Epidermal melanocyte (primary cell): ENCODE measurements at regions not wholly inside any gene's neighbourhood (a gene's known extent, or its start where the extent isn't known, plus 50 kb on each side); places are given as distances from the start of the nearest gene placed in this dataset.

Source experiments
- DNase-seq: peaks from one replicate; pipeline ENCODE4 v3.0.0; 2011; ENCODE audit warnings: low spot score; ENCODE audit not compliant: insufficient read length

DNA sequence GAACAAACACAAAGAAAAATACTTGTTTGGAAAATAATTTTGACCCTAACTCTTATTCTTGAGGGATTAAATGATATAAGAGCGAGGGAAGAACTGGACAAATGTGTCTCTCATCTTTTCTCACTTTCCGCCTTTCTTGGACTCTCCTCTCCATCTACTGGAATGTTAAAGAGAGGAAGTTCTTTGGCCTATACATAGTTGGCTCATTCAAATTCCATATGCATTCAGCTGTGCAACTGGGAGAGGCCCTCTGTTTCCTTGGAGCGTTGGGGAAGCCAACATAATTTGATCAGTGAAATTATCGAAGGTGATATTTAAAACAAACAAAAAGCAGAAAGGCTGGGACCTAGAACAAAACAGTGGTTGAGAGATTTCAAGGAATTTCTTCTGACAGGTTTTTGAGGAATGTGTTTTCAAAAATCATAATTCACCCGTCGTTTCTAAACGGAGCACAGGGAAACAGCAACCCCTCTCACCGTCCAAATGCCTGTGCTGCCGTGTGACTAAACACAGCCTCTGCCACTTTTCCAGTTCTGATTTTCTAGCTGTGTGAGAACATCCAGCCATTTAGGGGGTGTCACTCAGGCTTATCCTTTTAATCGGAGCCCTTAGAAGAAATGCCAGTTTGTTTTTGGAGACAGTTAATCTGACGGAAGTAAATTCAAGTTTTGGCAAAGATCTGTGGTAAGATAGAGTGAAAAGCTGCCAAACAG, 489.9 kb downstream of the SOX2 start:
- no peak for DNase-seq

DNA sequence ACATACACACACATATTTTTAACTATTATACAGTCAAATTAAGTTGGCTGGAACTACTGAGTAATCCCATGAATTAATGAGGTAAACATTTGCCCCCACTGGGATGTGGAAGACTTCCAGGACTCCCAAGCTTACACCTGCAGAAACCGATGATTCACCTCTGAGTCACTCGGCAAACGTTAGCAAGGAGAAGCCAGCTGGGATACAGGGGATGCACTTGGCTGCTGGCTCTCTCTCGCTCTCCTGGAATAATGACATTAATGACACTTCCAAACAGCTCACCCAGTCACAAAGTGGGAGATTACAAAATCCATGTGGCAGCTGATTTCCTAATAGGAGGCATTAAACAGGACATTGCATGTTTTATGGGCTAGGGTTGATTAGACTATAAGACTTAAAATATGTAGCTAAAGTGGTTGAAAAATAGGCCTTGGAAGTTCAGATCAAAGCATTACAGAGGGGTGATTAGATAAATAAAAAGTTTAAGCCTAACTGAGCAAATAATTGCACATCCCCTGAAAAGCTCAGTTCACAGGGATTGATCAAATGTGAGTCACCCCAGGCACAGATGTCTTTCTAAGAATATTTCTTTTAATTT, 500.9 kb downstream of the SOX2 start:
- peak; percentile 21 for DNase-seq

DNA sequence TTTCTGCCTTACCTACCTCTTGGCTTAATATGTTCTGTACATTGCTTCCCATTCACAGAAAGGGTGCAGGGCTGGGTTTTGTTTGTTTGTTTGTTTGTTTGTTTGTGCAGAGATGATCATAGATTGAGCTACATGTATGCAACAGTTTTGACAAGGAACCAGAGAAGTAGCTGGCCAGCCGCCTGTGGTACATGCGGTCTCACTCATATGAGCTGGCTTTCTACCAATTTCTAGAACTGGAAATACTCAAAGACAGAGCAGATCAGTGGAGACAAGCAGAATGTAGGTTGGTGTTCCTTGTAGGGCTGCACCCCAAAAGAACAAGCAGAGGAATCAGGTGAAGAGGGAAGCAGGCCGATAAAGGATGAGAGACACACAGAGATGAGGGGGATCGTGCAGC, 502.7 kb downstream of the SOX2 start:
- DNase-seq, result no peak

DNA sequence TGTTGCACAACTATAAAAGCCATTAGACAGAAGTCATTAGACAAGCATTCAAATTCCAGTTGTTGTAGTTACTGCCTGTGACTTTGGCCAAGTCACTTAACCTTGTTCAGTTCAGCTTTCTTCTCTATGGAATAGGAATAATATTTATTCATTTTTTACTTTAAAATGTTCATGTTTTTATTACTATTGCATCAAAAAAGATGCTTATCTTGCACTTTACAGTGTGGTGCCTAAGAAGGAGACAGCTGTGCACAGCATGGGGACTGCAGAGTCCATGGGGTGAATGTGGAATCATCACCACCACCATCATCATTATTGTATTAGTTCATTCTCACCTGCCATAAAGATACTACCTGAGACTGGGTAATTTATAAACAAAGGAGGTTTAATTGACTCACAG, 504.2 kb downstream of the SOX2 start:
- DNase-seq, result no peak

DNA sequence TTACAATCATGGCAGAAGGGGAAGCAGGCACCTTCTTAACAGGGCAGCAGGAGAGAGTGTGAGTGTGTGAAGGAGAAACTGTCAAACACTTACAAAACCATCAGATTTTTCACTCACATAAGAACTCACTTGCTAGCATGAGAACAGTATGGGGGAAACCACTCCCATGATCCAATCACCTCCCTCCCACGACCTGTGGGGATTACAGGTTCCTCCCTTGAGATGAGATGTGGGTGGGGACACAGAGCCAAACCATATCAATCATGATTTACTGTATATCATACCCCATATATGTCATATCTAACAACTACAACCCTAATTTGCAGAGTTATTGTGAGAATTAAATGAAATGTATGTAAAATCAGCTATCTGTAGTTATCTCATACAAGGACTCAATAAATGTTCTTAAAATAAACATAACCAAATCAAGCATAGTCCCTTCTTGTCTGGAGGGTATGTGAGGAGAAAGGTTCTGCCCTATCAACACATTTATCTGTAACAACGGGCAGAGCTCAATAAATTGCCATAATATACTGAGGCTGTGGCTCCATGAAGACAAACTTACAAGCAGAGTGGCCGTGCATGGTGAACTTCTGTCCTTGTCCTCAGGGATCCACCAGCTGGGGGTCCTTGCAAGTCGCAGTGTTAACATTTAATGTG, 504.7 kb downstream of the SOX2 start:
- DNase-seq, result no peak

DNA sequence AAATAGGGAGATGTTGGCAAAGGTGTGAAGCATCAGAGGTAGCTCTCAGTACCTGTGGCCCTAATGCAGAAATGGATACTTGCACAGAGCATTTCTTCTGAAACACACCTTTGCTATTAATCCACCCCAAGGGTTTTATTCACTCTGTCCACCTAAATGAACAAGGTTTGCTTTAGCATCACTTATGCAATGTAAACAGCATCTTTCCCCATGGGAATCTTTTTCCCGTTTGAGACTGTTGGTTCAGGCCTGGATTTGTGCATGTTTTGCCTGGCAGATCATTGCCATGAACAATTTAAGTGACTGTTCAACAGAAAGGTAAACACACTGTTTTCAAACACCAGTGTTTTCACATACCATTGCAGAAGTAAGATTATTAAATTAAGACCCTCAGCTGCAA, 508.3 kb downstream of the SOX2 start:
- DNase-seq, result no peak

DNA sequence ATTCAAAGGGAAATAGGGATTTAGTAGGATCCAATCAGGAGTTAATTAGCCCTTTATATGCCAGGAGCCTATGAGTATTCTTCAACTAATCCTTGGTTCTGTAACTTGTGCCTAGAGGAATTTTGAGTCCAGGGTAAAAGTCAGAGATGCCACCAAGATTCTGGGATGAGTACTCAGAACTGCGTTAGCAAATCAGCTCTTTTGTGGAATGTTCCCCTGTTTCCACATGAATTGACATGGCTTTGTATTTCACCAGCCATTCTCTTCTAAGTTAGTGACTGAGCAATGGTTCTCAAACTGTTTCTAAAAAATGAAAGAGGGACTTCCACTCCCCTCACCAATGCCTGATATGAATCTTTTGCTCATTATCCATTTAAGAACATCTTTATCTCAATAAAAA, 508.7 kb downstream of the SOX2 start:
- DNase-seq, result no peak

DNA sequence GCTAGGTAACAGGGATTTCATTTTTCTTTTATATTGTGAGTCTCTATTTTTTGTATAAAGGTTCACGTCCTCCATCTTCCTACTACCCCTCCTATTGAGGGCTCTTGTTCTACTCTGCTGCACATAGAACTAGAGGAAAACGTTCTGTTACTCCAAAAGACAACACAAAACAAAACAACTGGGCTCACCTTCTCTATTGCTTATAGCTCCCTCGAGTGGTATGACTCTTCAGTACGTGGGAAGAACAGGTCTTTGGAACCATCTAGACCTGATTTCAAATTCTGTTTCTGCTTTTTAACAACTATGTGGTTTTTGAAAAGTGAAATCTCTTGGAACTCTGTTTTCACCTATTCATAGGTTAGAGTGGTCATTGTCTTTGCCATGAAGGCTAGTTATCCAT, 515.3 kb downstream of the SOX2 start:
- DNase-seq, result no peak

DNA sequence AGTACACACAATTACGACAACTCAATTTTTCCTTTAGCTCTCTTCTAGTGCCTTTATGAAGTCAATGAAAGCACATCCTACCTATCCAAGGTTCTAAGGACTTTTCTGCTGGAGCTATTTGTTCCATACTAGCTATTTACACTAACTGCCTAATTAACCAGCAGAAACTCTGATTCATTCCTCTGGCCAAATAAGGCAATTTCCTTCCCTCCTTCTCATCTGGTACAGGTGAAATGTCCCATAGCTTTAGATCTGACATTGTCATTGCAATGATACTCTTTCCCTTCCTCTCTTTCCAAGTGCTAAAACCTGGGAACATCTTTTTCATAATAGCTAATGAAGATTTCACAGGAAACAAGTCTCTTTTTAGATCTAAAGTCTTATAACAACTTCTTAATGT, 521.7 kb downstream of the SOX2 start:
- DNase-seq, result no peak

DNA sequence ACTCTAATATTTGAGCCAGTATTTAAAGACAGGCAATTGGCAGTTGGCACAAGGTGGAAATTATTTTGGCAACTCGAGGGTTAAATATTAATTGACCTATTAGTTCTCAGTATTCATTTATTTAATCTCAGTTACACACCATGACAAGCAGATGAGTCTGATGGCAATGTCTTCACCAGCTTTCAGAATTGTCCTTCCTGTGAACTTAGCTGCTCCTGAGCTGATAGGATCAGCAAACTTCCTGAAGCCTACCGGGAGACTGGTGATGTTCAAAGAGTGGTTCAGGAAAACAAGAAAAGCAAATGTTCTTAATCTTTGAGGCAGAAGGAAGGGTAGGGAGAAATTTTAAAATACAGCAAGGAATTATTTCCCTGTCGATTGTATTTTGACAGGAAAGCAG, 522.2 kb downstream of the SOX2 start:
- DNase-seq, result no peak

DNA sequence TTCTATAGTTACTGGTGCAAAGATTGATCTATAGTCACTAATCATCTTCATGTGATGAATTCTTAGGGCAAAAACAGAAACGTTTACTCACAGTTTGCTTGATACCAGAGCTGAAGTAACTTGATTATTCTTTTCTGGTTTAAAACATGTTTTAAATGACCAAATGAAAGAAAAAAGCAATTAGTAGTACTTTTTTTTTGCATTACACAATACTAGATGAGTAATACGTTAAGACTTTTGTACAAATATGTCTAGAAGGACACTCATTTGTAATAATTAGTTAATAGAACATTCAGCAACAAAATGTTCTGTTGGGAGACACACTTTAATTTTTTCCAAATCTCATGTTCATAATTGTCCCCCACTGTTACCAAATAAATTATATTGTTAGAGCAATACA, 523.2 kb downstream of the SOX2 start:
- no peak for DNase-seq

DNA sequence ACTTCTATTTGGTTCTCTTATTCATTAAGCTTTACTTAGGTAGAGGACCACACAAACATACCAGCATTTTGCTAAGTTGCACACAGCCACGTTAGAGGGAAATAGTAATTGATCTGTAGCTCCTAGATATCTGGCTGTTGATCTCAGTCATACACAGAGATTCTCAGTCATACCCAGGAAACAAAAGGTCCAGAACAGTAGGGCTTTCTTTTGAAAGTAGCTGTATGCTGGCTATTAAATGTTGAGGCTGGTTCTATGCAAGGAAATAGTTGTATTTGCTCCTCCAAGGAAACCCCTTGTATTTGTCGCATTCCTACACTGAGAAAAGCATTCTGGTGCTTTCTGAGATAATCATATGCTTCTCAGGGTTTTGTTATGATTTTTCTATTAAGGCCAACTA, 523.8 kb downstream of the SOX2 start:
- DNase-seq, result no peak

DNA sequence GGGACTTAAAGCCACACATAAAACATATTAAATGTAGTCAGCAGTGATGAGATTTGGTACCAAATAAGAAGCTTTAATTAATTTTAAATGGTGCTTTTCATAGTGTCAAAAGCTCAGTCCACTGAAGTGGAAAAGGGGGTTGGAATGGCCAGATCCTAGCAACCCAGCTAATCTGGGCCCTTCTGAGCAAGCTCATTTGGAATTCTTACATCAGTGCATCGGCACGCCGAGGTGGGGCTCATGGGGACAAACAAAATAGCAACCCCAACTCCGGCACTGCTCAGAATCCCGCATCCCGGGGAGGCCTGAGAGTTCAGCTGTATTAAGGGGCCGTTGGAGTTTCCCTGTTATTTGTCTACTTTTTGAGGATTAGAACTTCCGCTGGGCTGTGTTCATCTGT, 526.4 kb downstream of the SOX2 start:
- DNase-seq, result no peak

DNA sequence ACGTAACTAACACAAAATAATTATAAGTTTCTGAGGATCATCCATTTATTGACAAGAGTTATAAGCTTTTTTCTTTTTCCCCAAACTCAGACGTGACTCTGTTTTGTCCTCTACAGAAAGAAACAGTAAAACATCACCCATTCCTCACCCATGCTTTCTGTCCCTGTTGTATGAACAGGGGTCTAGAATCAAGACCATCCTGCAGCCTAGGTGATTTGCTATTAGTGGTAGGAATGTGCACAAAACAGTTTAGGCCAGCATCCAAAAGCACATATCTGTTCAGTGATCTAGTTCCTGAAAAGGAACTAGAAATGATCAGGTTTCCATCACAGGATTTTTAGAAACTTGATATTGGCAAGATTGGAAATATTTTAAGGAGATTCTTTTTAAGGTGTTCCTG, 527.6 kb downstream of the SOX2 start:
- no peak for DNase-seq

DNA sequence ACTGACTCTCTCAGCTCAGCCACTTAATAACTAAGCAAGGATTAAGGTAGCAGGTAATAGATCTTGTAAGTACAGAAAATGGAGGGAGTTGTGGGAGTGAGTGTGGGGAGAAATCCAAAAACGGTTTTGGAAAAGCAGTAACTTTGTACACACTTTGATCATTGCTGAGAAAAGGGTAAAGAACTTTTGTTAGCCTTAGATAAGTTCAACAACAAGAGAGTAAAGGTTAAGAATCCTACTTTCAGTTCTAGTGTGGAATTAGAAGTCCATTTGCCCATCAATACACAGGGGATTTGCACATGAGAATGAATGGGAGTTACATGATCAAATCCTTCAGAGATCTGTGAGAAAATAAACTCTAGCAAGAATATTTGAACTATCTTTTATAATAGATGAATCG, 528.7 kb downstream of the SOX2 start:
- no peak for DNase-seq

DNA sequence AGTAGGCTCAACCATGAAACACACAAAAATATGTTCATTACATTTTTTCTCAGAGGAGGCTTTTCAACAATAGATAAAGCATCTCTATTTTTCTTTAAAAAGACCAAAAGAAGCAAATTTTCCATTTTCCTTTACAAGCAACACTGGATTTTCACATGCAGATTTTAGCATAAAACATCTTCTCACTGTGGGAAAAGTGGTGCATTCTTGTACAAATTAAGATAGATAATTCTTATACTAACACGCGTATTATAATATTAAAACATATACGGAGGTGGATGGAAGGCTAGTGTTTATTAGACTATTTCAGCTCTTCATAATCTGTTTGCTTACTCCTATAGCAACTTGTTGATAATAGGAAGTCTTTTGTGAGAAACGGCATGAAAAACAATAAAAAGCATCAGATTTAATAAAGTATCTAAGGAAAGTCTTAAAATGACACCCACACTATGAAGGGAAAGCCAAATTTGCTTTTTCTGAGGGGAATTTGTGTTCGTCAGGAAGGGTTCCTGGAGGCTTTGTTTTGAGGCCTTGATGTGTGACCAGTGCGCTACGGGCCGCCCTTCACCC, 529.6 kb downstream of the SOX2 start:
- DNase-seq, result no peak

DNA sequence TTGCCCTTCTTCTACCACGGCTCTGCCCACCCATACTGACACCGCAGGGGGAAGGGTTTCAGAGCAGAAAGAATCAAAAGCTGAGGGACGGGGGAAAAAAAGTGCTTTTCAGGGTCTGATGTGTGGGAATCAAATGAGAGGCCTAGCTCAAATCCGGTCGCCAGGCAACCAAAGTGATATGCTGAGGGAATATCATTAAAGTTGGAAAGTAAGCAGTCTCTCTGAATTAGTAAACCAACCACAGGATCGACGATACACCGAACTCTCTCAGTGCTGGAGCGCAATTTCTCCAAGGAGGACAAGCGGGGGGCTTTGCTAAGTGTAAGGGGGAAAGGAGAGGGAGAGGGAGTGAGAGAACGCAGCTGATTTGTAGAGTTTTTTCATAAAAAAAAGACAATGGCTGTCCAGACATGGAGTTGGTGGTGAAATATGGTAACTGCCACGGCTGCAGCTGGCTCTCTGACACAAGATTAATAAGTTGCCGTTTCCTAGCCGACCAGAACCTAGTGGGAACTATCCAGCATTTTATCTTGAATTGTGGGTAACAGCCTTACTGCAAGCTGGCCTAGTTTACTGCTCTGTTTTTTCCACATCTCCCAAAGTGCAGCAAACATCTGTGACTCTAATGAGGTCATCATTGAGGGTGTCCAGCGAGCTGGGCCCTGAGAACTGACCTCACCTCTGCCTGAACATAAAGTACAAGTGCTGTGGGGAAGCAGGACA, 530.2 kb downstream of the SOX2 start:
- DNase-seq, result peak; percentile 26

DNA sequence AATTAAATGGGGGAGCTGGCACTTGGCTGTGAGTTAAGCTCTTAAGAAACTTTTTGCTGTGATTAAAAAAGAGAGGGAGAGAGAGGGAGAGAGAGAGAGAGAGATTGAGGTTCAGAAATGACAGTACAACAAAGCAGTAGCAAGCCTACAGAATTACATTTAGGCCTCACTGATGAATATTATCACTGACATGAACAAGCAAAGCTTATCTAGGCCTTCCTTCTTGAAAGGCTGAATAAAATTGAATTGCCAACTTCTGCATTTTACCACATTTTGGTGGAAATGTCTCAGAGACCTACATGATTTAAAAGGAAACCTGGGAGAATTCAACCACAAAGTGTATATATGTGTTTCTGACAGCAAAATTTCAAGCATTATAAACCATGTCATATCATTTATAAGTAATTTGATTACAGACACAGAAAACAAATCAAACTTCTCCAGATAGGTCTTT, 530.8 kb downstream of the SOX2 start:
- no peak for DNase-seq

DNA sequence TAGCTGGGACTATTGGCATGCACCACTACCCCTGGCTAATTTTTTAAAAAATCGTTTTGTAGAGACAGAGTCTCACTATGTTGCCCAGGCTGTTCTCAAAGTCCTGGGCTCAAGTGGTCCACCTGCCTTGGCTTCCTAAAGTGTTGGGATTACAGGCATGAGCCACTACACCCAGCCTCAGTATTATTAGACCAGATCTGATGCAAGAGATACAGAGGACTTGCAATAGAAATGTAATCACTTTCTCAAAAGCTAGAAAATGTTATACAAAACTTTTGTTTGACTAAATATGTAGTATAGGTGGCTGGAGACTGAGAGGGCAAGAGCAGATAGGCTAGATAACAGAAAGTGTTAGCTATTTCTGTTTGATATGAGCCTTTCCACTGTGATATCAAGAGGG, 531.9 kb downstream of the SOX2 start:
- DNase-seq, result no peak

DNA sequence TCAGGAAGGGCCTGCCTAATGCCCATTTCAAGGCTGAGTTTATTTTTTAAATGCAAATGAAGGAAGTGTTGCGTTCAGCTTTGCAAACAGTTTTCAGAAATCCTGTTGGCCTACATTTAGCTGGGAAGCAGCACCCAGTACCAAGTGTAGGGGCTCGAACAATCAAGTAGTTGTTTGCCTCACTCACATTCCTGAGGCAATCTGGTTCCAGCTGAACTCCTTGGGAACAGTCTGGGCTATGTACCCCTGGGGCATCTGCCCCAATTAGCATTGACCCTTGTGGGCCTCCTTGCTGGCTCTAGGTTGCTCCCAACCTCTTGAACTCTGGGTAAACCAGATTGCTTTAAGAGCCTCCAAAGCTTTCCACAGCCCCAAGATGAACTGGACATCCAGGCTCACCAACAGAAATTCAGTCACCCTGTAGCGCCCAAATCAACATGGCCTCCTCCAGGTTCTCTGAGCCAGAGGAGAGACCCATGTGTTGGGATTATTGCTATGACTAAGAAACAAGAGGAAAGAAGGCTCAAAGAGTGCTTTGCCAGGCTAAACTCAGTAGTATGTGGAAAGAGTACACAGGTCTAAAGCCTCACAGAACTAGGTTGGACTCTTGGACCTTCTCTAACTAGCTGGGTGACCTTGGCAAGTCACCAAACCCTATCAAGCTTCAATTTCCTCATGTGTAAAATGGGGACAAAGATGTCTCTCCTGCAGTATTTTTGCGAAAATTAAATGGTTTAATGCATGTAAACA, 532.7 kb downstream of the SOX2 start:
- peak; percentile 52 for DNase-seq

DNA sequence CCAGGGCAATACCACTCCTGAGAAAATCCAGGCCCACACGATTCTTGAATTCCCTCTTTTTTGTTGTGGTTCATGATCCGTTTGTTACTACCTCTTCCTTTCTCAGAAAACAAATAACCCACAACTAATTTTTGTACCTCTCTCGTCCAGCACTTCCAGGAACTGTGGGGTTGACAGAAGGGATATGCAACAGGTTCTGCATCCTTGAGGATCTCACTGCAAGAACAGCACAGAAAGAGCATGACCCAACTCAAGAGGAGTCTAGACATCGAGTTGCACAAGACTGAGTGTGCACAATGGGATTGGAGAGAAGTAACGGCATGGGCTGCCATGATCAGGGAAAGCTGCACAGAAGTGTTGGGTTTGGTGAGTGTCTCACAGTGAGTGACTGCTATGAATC, 533.3 kb downstream of the SOX2 start:
- DNase-seq, result no peak
